Cardiac muscle cell (in vitro differentiated cells and primary cell): ENCODE measurements at regions not wholly inside any gene's neighbourhood (a gene's known extent, or its start where the extent isn't known, plus 50 kb on each side); places are given as distances from the start of the nearest gene placed in this dataset.

Experiments
- DNase-seq, 2 donors: peaks; one replicate each; pipeline versions ENCODE4 v3.0.0 to v3.0.0-alpha.2; 2010 to 2017; ENCODE audit warnings: low read depth in 1 of 2, low spot score in 1 of 2
- H3K27ac ChIP-seq: fragments of 200-600 bp; sonication (generic); 2 replicates; pipeline ENCODE4 v1.5.1; 2016
- H3K27me3 ChIP-seq: fragments of 200-600 bp; sonication (generic); 2 replicates; pipeline ENCODE4 v1.6.0; 2016; ENCODE audit warnings: control low read depth
- H3K36me3 ChIP-seq: fragments of 200-600 bp; sonication (generic); 2 replicates; pipeline ENCODE4 v1.5.1; 2016; ENCODE audit warnings: control low read depth
- H3K4me1 ChIP-seq: fragments of 200-600 bp; sonication (generic); 2 replicates; pipeline ENCODE4 v1.8.1; 2017; ENCODE audit warnings: low read depth, mild to moderate bottlenecking, mixed run types
- H3K4me3 ChIP-seq: fragments of 200-600 bp; sonication (generic); 2 replicates; pipeline ENCODE4 v1.5.1; 2016; ENCODE audit warnings: mild to moderate bottlenecking
- H3K9me3 ChIP-seq: fragments of 200-600 bp; sonication (generic); 2 replicates; pipeline ENCODE4 v1.5.1; 2017; ENCODE audit warnings: low read depth, mild to moderate bottlenecking, control low read depth
- TF ChIP-seq, protein P1 (sequence below): IDR thresholded peaks from 2 replicates; pipeline ENCODE4 v1.5.1; 2012; ENCODE audit warnings: low read depth, mild to moderate bottlenecking, low read length

DNA sequence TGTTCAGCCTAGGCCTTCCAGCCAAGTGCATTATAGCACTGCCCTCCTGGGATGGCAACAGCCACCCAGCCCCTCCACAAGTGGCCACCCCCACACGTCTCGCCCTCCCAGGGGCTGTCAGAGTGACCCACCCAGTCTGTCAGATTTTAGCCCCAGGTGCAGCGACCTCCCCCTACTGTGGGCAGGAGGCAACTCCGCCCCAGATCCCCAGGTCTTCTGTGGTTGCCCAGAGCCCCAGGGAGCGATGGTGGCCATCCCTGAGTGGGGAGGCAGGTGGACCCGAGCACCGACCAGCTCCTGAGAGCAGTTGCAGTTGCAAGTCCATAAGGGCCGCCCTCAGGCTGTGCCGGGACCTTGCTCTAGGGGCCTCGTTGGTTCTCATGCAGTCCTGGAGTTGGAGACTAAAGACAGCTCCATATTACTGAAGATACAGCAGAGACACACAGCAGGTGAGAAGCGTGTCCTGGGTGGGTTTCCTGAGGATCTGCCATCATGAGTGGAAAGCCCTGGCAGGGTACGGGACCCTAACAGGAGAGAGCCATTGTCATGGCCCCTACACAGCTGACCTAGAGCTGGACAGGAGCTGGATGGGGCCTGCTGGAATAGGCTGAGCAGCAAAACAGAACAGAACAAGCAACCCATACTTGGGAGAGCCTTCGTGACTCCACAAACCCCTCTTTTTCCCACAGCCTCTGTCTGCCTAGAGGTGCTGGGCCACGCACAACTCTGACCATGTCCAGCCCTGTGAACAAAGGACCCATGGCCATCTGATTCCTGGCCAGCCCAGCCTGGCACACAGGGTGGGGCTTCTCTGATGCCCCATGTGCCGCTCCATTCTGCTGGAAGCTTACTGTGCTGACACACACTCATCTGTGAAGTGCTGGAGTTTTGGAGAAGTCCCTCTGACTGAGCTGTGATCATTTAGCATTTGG lies 110.3 kb upstream of the ALDH1A3 start:
- TF ChIP-seq, protein P1, sequence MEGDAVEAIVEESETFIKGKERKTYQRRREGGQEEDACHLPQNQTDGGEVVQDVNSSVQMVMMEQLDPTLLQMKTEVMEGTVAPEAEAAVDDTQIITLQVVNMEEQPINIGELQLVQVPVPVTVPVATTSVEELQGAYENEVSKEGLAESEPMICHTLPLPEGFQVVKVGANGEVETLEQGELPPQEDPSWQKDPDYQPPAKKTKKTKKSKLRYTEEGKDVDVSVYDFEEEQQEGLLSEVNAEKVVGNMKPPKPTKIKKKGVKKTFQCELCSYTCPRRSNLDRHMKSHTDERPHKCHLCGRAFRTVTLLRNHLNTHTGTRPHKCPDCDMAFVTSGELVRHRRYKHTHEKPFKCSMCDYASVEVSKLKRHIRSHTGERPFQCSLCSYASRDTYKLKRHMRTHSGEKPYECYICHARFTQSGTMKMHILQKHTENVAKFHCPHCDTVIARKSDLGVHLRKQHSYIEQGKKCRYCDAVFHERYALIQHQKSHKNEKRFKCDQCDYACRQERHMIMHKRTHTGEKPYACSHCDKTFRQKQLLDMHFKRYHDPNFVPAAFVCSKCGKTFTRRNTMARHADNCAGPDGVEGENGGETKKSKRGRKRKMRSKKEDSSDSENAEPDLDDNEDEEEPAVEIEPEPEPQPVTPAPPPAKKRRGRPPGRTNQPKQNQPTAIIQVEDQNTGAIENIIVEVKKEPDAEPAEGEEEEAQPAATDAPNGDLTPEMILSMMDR: no peak
- H3K9me3 ChIP-seq: no peaks in the 10 kb centered on the region
- DNase-seq: no peak
- H3K4me3 ChIP-seq: no peak overlapping the region
- H3K4me1 ChIP-seq: peaks cover 5% of the 10 kb centered on the region
- no peaks in the 10 kb centered on the region for H3K27me3 ChIP-seq
- H3K27ac ChIP-seq: no peak overlapping the region
- H3K36me3 ChIP-seq: no peaks in the 10 kb centered on the region

DNA sequence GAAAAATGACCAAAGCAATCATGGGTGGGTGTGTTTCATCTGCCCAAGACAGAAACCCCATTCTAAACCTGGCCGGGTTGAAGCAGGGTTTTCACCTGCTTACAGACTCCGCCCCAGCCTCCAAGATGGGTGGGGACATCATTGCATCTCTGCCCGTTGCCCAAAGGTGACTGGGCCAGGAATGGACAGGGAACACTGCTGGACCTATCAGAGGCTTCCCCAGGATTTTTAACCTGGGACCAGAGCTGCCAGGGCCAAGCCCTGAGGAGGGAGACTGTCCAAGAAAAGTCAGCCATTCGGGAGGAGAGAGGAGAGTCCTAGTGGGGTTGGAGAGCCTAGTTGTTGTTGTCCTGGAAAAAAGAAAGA lies 109.7 kb upstream of the ALDH1A3 start:
- Histone ChIP-seq H3K9me3 (no peaks in the 10 kb centered on the region), H3K4me1 (peaks cover 5% of the 10 kb centered on the region), H3K27me3 (no peaks in the 10 kb centered on the region), H3K4me3 (no peak overlapping the region), H3K36me3 (no peaks in the 10 kb centered on the region), H3K27ac (no peak overlapping the region)
- TF ChIP-seq, protein P1: no peak
- DNase-seq: no peak

DNA sequence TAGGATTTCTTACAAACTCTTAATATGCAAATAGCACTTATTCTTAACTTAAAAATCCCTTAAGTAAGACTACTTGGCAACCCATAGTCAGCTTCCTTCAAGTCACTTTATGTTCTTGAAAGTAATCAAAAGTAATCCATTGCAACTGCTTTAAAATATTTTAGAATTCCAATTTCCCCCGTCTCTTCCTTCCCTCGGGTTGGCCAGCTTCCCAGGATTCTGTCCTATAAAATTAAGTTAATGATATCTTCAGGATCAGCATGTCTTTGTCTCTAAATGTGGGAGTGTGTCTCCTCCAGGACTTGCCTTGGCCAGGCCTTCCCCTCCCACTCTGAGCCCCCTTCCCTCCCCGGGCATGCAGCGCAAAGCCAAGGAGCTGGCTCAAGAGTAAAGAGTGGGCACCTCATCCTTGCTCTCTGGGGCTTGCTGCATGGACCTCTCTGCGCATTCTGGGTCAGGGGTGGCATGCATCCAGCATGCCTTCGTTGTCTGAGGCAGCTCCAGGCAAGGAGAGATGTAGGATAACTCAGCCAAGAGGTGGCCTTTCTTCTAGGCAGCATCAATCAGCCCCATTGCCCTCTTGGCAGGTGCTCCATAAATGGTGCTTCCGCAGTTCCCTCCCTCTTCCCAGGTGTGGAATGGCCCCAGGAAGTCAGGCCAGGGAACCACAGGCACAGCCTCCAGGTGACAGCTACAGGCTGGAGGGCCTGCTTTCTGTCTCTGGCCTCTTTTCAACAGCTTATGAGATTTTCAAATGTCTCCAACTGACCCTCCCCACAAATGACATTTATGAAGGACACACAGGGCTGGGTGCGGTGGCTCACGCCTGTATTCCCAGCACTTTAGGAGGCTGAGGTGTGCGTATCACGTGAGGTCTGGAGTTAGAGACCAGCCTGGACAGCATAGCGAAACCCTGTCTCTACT lies 108.7 kb upstream of the ALDH1A3 start:
- H3K4me1 ChIP-seq: peaks cover 5% of the 10 kb centered on the region
- no peaks in the 10 kb centered on the region for H3K36me3 ChIP-seq
- DNase-seq: no peak
- TF ChIP-seq, protein P1: no peak
- no peaks in the 10 kb centered on the region for H3K9me3 ChIP-seq
- no peak overlapping the region for H3K27ac ChIP-seq
- no peak overlapping the region for H3K4me3 ChIP-seq
- no peaks in the 10 kb centered on the region for H3K27me3 ChIP-seq

DNA sequence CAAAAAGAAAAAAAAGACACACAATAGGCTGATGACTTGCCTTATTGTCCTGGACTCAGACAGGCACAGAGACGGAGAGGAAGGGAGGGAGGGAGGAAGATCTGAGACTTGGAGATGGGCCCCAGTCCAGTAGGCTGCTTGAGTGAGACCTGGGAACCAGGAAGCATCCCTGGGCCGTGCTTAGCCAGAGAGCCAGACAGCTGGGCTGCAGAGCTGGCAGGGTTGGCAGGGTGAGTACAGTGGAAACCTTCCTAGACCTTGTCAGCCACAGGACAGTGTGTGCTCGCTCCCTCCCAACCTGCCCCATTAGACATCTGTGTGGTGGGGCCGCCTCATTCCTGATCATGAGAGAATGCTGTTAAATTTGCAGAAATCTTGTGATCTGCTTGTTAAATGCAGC lies 107.9 kb upstream of the ALDH1A3 start:
- peak in 1 of 2 donors; percentile 23 for DNase-seq
- no peak overlapping the region for H3K4me3 ChIP-seq
- peaks cover 5% of the 10 kb centered on the region for H3K4me1 ChIP-seq
- H3K27ac ChIP-seq: no peak overlapping the region
- no peaks in the 10 kb centered on the region for H3K9me3 ChIP-seq
- no peaks in the 10 kb centered on the region for H3K36me3 ChIP-seq
- TF ChIP-seq, protein P1: no peak
- H3K27me3 ChIP-seq: no peaks in the 10 kb centered on the region

DNA sequence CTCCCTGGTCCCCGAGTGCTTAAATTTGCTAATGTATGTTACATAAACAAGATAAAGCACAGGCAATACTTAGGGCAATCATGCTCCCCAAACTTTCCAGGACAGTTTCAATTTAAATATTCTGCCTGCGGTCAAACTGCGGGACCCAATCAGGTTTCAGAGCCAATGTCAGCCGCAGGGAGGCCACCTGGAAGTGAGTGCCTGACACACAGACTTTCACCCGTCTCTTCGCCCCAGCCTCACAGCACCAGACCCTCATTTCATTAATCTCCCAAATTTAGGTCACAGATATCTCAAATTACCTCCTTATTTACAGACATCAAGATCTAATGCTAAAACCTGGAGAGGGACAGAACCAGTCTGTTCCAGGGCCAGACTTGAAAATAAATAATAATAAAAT lies 107.2 kb upstream of the ALDH1A3 start:
- no peaks in the 10 kb centered on the region for H3K36me3 ChIP-seq
- H3K4me3 ChIP-seq: no peak overlapping the region
- no peaks in the 10 kb centered on the region for H3K9me3 ChIP-seq
- H3K27me3 ChIP-seq: no peaks in the 10 kb centered on the region
- TF ChIP-seq, protein P1: no peak
- DNase-seq: no peak
- no peak overlapping the region for H3K27ac ChIP-seq
- H3K4me1 ChIP-seq: peaks cover 5% of the 10 kb centered on the region
